GM18861 (cell line): ENCODE measurements at regions not wholly inside any gene's neighbourhood (a gene's known extent, or its start where the extent isn't known, plus 50 kb on each side); places are given as distances from the start of the nearest gene placed in this dataset.

Experiments used
- ATAC-seq: cut with Tn5 transposase; IDR thresholded peaks from one replicate; pipeline ENCODE4 v1.9.1; 2021; ENCODE audit not compliant: unreplicated experiment

GRCh38 chr6:25217302-25217701 lies 61.9 kb upstream of the CARMIL1 start:
- no peak for ATAC-seq

- ATAC-seq: no peak
Measured at GRCh38 chr6:25217829-25218228, 61.3 kb upstream of the CARMIL1 start.

- ATAC-seq: no peak
Measured at GRCh38 chr6:25218346-25218745, 60.8 kb upstream of the CARMIL1 start.

- ATAC-seq: no peak
Measured at GRCh38 chr6:25219216-25219916, 59.8 kb upstream of the CARMIL1 start.

- ATAC-seq: no peak
Measured at GRCh38 chr6:25219917-25220278, 59.3 kb upstream of the CARMIL1 start.

GRCh38 chr6:25220857-25221256 lies 58.3 kb upstream of the CARMIL1 start:
- ATAC-seq: no peak

- no peak for ATAC-seq
Measured at GRCh38 chr6:25222006-25222678, 57.0 kb upstream of the CARMIL1 start.

GRCh38 chr6:25223490-25223991 lies 55.6 kb upstream of the CARMIL1 start:
- ATAC-seq: no peak

- no peak for ATAC-seq
Measured at GRCh38 chr6:25224242-25224641, 54.9 kb upstream of the CARMIL1 start.

GRCh38 chr6:25227854-25228253 lies 51.3 kb upstream of the CARMIL1 start:
- no peak for ATAC-seq
